ENCODE measurements at regions not wholly inside any gene's neighbourhood (a gene's known extent, or its start where the extent isn't known, plus 50 kb on each side); places are given as distances from the start of the nearest gene placed in this dataset.

DNA sequence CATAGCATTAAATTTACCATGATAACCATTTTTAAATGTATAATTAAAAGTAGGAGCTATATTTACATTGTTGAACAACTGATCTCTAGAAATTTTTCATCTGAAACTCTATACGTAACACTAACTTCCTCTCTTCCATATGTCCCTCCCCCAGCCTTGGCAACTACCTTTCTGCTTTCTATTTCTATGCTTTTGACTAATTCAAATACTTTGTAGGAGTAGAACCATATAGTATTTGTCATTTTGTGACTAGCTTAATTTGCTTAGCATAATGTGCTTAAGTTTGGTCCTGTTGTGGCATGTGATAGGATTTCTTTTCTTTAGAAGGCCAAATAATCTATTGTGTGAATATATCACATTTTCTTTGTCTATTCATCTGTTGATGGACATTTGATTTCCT lies 225.3 kb upstream of the POT1 start:
- POLR2A ChIA-PET = no interaction called here
- H3K9me3 Mint-ChIP-seq = peaks cover 0 to 19% (median 5%) of the 10 kb centered on the region in 9 donors
- ATAC-seq = no peak
- no peaks in the 10 kb centered on the region for H3K27me3 Mint-ChIP-seq
- no peak overlapping the region for H3K4me3 Mint-ChIP-seq
- DNase-seq = no peak
- no peak overlapping the region for H3K27ac Mint-ChIP-seq
- H3K36me3 Mint-ChIP-seq = no peaks in the 10 kb centered on the region
- no peaks in the 10 kb centered on the region for H3K4me1 Mint-ChIP-seq

DNA sequence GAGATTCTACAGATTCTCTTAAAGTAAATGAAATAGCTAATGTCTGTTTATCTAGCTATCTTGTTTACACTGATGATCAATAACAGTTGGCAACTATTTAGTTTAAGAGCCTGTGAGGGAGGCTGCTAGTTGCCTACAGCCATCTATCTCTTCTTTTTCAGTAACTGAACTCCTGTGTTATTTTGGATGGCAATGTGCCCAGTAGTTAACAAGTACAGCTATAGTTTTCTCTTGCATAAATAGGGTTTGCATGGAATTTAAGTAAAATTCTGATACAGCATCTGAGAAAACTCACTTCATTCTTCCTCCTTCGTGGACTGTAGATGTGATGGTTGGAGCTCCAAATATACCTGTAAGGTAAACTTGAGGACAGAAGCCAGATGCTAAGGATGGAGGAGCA lies 219.5 kb upstream of the POT1 start:
- Mint-ChIP-seq H3K4me3 (no peak overlapping the region), H3K27me3 (no peaks in the 10 kb centered on the region), H3K9me3 (peaks cover 0 to 10% (median 0%) of the 10 kb centered on the region in 9 donors), H3K27ac (no peak overlapping the region), H3K36me3 (no peaks in the 10 kb centered on the region), H3K4me1 (no peaks in the 10 kb centered on the region)
- POLR2A ChIA-PET = no interaction called here
- ATAC-seq (no peak), DNase-seq (no peak)

DNA sequence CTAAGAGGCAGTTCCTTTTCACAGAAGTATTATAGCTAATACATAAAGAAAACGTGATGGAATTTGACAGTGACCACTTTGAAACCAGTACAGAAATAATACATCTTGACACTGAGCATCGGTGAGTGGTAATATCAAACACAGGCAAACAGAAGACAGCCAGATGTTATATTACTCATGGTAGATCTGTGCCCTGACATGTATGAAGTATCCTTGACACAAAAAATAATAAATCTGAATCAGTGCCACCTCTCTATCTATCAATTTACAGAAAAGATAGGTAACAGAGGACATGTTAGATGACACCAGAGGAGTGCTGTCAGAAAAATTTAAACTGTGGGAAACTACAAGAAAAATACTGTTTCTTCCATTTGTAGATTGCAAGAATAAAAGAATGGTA lies 217.4 kb upstream of the POT1 start:
- no peak overlapping the region for H3K4me3 Mint-ChIP-seq
- H3K27me3 Mint-ChIP-seq = no peaks in the 10 kb centered on the region
- H3K36me3 Mint-ChIP-seq = no peaks in the 10 kb centered on the region
- DNase-seq (no peak), ATAC-seq (no peak)
- peaks cover 0 to 4% (median 0%) of the 10 kb centered on the region in 9 donors for H3K9me3 Mint-ChIP-seq
- POLR2A ChIA-PET = no interaction called here
- no peaks in the 10 kb centered on the region for H3K4me1 Mint-ChIP-seq
- no peak overlapping the region for H3K27ac Mint-ChIP-seq

DNA sequence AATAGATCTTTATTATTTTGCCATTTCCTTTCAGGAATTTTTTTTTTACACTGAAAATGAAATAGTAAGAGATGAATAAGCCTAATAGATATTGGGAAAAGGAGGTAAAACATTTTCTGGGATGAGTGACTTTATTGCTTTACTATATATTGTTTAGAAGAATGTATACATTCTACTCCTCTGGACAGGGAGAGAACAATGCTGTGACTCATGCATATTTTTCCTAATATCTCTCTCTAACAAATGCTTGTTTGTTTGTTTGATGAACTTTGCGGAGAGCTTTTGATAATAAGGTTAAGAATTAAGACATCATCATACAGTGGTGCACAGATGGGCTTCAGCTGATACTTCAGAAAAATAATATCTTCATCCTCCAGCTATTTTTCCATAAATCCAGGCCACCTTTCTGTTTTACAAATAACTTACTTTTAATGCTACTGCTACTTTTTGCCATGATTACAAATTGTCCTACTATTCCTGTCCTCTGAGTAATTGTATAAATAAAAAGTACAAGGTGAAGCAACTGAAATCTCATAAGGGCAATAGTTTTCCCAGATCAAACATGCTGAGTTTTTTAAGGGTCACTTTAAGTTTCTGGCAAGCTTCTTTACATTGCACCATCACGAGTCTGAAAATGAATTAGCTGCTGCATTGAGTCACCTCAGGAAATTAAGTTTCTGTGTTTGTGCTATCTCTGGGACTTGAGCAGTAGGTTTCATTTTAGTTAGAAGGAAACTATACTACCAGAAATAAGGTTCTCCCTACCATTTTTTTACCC lies 207.3 kb upstream of the POT1 start:
- peaks cover 0 to 5% (median 0%) of the 10 kb centered on the region in 9 donors for H3K9me3 Mint-ChIP-seq
- no peaks in the 10 kb centered on the region for H3K36me3 Mint-ChIP-seq
- H3K4me1 Mint-ChIP-seq = no peaks in the 10 kb centered on the region
- H3K4me3 Mint-ChIP-seq = no peak overlapping the region
- no peak for DNase-seq
- POLR2A ChIA-PET = no interaction called here
- peaks cover 0 to 1% (median 0%) of the 10 kb centered on the region in 5 donors for H3K27me3 Mint-ChIP-seq
- no peak for ATAC-seq
- H3K27ac Mint-ChIP-seq = no peak overlapping the region

DNA sequence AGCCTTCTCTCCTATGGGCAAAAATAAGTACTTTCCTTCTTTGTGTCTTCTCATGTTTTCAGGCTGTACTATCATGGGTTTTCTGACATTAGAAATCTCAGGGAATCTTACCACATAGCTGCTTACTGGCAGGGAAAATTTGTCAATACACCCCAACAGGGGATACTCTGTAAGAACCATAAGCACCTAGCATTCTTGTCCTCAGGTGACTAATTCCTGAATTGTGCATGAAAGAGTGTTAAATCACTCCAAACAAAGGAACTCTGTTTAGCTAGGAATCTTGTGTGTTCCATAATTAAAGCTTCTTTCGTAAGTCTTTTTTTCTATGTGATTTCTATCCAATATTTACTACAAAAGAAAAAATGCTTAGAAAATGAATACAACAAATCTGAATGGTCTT lies 206.7 kb upstream of the POT1 start:
- Mint-ChIP-seq H3K4me3 (no peak overlapping the region), H3K27me3 (peaks cover 0 to 1% (median 0%) of the 10 kb centered on the region in 5 donors)

DNA sequence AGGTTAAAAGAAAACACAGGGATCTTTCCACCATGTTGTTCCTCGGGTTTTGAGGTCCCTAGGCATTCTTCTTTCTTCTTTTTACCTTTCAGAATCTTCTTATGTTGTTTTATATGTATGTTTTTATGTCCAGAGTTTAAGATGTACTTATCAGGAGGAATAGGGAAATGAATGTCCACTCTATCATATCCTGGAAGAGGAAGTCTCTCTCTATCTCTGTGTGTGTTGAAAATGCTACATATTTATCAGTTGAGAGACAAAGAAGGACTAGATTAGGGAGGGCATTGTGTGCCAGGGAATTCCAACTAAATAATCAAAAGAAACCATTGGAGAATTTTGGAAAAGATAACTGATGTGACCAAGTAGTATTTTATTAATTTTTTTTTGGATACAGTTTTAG lies 200.5 kb upstream of the POT1 start:
- POLR2A ChIA-PET = no interaction called here
- H3K4me3 Mint-ChIP-seq = no peak overlapping the region
- H3K27ac Mint-ChIP-seq = no peak overlapping the region

More for the DNA sequence above, 206.7 kb upstream of the POT1 start:
- Mint-ChIP-seq H3K27ac (no peak overlapping the region), H3K9me3 (peaks cover 0 to 5% (median 0%) of the 10 kb centered on the region in 9 donors), H3K4me1 (no peaks in the 10 kb centered on the region), H3K36me3 (no peaks in the 10 kb centered on the region)
- ATAC-seq = no peak
- no peak for DNase-seq
- POLR2A ChIA-PET = no interaction called here

DNA sequence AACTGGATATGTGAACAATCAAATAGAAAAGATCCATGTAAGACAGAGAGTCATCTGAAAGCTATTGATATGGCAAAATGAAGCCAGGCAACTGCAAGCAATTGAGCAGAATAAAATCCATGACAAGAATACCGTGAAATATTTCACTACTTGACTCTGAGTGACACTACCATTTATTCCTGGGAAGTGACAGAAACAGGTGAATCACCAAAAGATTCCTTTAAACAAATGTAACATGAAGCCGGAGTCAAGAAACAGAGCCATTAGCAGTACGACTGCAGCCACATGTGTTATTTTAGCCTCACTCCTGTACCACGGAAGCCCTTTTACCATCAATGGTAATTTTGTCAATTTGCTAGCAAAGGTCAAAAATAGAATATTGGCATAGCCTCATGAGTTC lies 197.7 kb upstream of the POT1 start:
- Mint-ChIP-seq H3K36me3 (peaks cover 0 to 2% (median 0%) of the 10 kb centered on the region in 3 donors), H3K27me3 (no peaks in the 10 kb centered on the region), H3K27ac (no peak overlapping the region), H3K9me3 (peaks cover 0 to 8% (median 0%) of the 10 kb centered on the region in 9 donors), H3K4me1 (no peaks in the 10 kb centered on the region), H3K4me3 (no peak overlapping the region)
- ATAC-seq (no peak), DNase-seq (no peak)
- POLR2A ChIA-PET = no interaction called here

More for the DNA sequence above, 200.5 kb upstream of the POT1 start:
- Mint-ChIP-seq H3K36me3 (peaks cover 0 to 2% (median 0%) of the 10 kb centered on the region in 3 donors), H3K9me3 (peaks cover 0 to 4% (median 0%) of the 10 kb centered on the region in 9 donors), H3K27me3 (peaks cover 0 to under 1% (median 0%) of the 10 kb centered on the region in 5 donors), H3K4me1 (no peaks in the 10 kb centered on the region)
- no peak for DNase-seq
- no peak for ATAC-seq

DNA sequence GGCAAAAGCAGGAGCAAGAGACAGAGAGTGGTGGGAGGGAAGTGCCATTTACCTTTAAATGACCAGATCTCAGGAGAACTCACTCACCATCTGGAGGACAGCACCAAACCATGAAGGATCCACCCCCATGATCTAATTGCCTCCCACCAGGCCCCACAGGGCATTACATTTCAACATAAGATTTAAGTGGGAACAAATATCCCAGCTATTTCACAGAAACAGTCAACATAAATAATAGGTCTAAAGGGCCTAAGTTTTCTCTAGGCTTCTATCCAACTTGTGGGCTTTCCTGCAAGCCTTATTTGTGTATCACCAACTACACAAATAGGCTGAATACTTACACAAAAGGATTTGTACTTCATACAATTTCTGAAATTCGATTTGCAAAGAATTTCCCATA lies 196.8 kb upstream of the POT1 start:
- no peaks in the 10 kb centered on the region for H3K4me1 Mint-ChIP-seq
- H3K9me3 Mint-ChIP-seq = peaks cover 0 to 8% (median 0%) of the 10 kb centered on the region in 9 donors
- no peak overlapping the region for H3K4me3 Mint-ChIP-seq
- H3K27me3 Mint-ChIP-seq = no peaks in the 10 kb centered on the region
- DNase-seq = no peak
- no peak for ATAC-seq
- peaks cover 0 to 2% (median 0%) of the 10 kb centered on the region in 3 donors for H3K36me3 Mint-ChIP-seq
- no peak overlapping the region for H3K27ac Mint-ChIP-seq
- POLR2A ChIA-PET = no interaction called here

DNA sequence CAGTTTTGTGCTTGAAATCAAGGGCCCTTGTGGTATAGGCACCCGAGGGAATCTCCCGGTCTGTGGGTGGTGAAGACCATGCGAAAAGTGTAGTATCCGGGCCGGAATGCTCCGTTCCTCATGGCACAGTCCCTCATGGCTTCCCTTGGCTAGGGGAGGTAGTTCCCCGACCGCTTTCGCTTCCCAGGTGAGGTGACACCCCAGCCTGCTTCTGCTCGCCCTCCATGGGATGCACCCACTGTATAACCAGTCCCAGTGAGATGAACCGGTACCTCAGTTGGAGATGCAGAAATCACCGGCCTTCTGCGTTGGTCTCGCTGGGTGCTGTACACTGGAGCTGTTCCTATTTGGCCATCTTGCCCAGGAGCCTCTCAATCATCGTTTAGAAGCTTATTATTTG lies 195.7 kb upstream of the POT1 start:
- no peak overlapping the region for H3K27ac Mint-ChIP-seq
- no peaks in the 10 kb centered on the region for H3K27me3 Mint-ChIP-seq
- peaks cover 0 to 2% (median 0%) of the 10 kb centered on the region in 3 donors for H3K36me3 Mint-ChIP-seq
- ATAC-seq (no peak), DNase-seq (no peak)
- H3K9me3 Mint-ChIP-seq = peaks cover 0 to 8% (median 0%) of the 10 kb centered on the region in 9 donors
- POLR2A ChIA-PET = no interaction called here
- no peak overlapping the region for H3K4me3 Mint-ChIP-seq
- H3K4me1 Mint-ChIP-seq = no peaks in the 10 kb centered on the region

DNA sequence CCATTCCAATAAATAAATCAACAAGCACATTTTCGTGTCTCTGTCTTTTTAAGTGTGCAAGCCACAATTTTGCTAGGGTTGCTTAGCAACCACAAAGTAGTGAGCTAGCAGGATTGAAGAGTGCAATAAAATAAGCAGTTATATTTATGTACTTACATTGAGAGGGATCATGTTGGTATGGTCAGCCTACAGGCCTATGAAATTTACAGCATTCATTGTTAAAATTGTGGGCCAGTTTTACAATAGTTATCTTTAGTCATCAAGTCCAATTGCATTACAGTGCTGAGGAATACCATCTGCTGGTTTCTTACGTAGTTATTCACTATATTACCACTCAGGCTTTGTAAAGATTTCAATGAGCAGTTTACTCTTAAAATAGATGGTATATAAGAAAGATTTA lies 192.5 kb upstream of the POT1 start:
- POLR2A ChIA-PET = no interaction called here
- Mint-ChIP-seq H3K36me3 (no peaks in the 10 kb centered on the region), H3K27me3 (no peaks in the 10 kb centered on the region), H3K9me3 (peaks cover 0 to 8% (median 0%) of the 10 kb centered on the region in 9 donors), H3K27ac (no peak overlapping the region), H3K4me1 (no peaks in the 10 kb centered on the region), H3K4me3 (no peak overlapping the region)
- no peak for ATAC-seq
- no peak for DNase-seq

DNA sequence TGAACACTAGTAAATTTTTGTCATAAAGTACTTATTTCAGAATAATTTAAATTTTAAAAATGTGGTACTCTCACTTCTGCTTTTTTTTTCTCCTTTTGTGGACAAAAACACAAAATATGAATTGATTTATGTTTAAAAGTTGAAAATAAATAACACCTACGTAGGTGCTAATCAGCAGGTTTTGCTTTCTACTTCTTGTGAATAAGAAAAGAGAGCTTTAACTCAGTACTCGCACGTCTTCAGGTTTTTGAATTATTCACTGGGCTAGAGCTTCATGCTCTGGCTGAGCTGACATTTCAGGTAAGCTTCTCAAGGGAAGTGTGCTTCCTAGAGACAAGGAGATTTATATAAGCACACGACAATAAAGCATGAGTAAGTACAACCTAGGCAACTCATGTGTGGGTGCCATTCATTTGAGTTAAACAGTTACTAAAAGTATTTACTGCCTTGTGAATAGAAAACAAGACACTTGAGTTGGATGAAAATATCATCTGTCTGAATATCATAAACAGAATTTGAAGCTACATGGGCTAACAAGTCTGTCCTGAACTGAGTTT lies 190.0 kb upstream of the POT1 start:
- Mint-ChIP-seq H3K36me3 (no peaks in the 10 kb centered on the region), H3K27ac (no peak overlapping the region), H3K4me1 (no peaks in the 10 kb centered on the region), H3K9me3 (peaks cover 0 to 3% (median 0%) of the 10 kb centered on the region in 9 donors), H3K27me3 (no peaks in the 10 kb centered on the region), H3K4me3 (no peak overlapping the region)
- POLR2A ChIA-PET = no interaction called here
- no peak for DNase-seq
- no peak for ATAC-seq

DNA sequence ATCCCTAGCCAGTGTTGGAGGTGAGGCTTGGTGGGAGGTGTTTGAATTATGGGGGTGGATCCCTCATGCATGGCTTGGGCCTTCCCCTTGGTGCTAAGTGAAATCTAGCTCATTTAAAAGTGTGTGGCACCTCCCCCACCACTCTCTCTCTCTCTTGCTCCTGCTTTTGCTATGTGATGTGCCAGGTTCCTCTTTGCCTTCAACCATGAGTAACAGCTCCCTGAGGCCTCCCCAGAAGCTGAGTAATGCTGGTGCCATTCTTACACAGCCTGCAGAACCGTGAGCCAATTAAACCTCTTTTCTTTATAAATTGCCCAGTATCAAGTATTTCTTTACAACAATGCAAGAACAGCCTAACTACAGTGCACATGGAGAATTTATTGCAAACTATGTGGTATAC lies 188.8 kb upstream of the POT1 start:
- DNase-seq = no peak
- Mint-ChIP-seq H3K27me3 (no peaks in the 10 kb centered on the region), H3K4me1 (no peaks in the 10 kb centered on the region), H3K27ac (no peak overlapping the region), H3K36me3 (no peaks in the 10 kb centered on the region), H3K9me3 (peaks cover 0 to 3% (median 0%) of the 10 kb centered on the region in 9 donors), H3K4me3 (no peak overlapping the region)
- POLR2A ChIA-PET = no interaction called here
- ATAC-seq = no peak

DNA sequence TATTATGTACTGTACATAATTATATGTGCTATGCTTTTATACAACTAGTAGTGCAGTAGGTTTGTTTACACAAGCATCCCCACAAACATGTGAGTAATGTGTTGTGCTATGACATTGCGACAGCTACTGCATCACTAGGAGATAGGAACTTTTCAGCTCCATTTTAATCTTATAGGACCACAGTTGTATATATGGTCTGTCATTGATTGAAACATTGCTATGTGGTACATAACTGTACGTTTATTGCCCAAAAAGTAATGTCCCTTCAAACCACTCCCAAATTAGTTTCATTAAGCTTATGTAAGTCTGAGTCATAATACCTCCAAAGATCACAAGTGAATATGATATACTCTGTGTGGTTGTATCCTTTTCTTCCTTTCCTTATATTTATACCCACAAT lies 183.2 kb upstream of the POT1 start:
- H3K36me3 Mint-ChIP-seq = peaks cover 0 to 10% (median 3%) of the 10 kb centered on the region in 3 donors
- ATAC-seq = no peak

DNA sequence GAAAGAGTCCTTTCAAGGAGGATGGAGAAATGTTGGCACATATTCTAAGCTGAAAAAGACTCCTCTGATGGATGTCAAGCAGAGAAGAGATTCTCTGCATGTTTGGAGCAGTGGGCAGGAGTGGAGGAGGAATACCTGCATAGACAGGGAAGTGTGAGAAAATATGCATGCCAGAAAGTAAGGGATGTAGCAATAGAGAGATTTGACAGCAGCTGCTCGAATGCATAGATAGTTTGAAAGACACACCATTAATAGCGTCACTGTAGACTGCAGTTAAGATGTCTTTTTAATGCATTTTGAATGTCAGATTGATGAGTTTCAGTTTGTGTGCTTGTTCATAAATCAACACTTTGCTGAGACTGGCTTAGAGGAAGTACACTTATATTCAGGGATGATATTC lies 169.9 kb upstream of the POT1 start:
- POLR2A ChIA-PET = no interaction called here
- Mint-ChIP-seq H3K27ac (no peak overlapping the region), H3K36me3 (peaks cover 0 to 4% (median 2%) of the 10 kb centered on the region in 3 donors), H3K9me3 (peaks cover 0 to 9% (median 4%) of the 10 kb centered on the region in 9 donors), H3K4me3 (no peak overlapping the region), H3K4me1 (peaks cover 0 to 2% (median 0%) of the 10 kb centered on the region in 4 donors), H3K27me3 (no peaks in the 10 kb centered on the region)
- no peak for DNase-seq
- ATAC-seq = no peak

More for the DNA sequence above, 183.2 kb upstream of the POT1 start:
- DNase-seq = no peak
- H3K27ac Mint-ChIP-seq = no peak overlapping the region
- peaks cover 0 to 25% (median 6%) of the 10 kb centered on the region in 9 donors for H3K9me3 Mint-ChIP-seq
- H3K27me3 Mint-ChIP-seq = no peaks in the 10 kb centered on the region
- POLR2A ChIA-PET = no interaction called here
- H3K4me3 Mint-ChIP-seq = no peak overlapping the region
- H3K4me1 Mint-ChIP-seq = no peaks in the 10 kb centered on the region

Data from naive thymus-derived CD8-positive, alpha-beta T cell (primary cell).